ENCODE measurements at regions not wholly inside any gene's neighbourhood (a gene's known extent, or its start where the extent isn't known, plus 50 kb on each side); places are given as distances from the start of the nearest gene placed in this dataset.

DNA sequence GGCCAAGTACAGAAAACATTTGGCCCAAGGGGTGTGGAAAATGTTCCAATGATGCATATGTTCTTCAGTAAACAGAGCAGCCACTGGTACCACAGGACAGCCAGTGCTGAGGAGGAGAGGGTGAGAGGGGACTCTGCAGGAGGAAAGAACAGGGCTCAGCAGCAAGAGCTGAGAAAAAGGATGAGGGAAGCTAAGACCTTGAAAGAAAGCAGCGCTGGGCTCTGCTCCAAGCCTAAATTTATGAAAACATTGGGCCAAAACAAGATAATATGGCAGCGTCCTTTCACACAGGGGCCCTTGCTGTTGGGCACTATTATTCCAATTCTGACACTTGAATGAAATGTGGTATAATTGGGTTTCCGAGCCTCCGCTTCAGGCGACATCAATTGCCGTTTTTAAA, 939.0 kb upstream of the FANCL start:
- TF ChIP-seq, protein P1, sequence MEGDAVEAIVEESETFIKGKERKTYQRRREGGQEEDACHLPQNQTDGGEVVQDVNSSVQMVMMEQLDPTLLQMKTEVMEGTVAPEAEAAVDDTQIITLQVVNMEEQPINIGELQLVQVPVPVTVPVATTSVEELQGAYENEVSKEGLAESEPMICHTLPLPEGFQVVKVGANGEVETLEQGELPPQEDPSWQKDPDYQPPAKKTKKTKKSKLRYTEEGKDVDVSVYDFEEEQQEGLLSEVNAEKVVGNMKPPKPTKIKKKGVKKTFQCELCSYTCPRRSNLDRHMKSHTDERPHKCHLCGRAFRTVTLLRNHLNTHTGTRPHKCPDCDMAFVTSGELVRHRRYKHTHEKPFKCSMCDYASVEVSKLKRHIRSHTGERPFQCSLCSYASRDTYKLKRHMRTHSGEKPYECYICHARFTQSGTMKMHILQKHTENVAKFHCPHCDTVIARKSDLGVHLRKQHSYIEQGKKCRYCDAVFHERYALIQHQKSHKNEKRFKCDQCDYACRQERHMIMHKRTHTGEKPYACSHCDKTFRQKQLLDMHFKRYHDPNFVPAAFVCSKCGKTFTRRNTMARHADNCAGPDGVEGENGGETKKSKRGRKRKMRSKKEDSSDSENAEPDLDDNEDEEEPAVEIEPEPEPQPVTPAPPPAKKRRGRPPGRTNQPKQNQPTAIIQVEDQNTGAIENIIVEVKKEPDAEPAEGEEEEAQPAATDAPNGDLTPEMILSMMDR (IDR thresholded peaks at IDR 0.05), result no peak
- no peak for TF ChIP-seq EP300 (IDR thresholded peaks at IDR 0.05)
- TF ChIP-seq POLR2A (IDR thresholded peaks at IDR 0.05), result no peak
- TF ChIP-seq POLR2AphosphoS5 (IDR thresholded peaks at IDR 0.05), result no peak
